Rectal smooth muscle tissue (tissue), 1 donor: ENCODE measurements at regions not wholly inside any gene's neighbourhood (a gene's known extent, or its start where the extent isn't known, plus 50 kb on each side); places are given as distances from the start of the nearest gene placed in this dataset.
"Not testable (repeated sequence)": the region's sequence is repeated elsewhere in the genome, so short reads cannot be mapped to it uniquely, and the experiment has no call there.

ENCODE experiments used
- H3K27ac ChIP-seq: one replicate; pipeline ENCODE4 v1.7.0; 2013; ENCODE audit warnings: low read depth, low read length, inconsistent platforms
- H3K27me3 ChIP-seq: one replicate; pipeline ENCODE4 v1.7.0; 2013; ENCODE audit warnings: low read length; ENCODE audit not compliant: control insufficient read depth, insufficient read depth
- H3K36me3 ChIP-seq: one replicate; pipeline ENCODE4 v1.7.0; 2013; ENCODE audit warnings: low read length; ENCODE audit not compliant: control insufficient read depth, insufficient read depth
- H3K4me1 ChIP-seq: one replicate; pipeline ENCODE4 v1.7.0; 2013; ENCODE audit warnings: low read length; ENCODE audit not compliant: control insufficient read depth, insufficient read depth
- H3K4me3 ChIP-seq: one replicate; pipeline ENCODE4 v1.7.0; 2013; ENCODE audit warnings: low read length
- H3K9ac ChIP-seq: one replicate; pipeline ENCODE4 v1.7.0; 2013; ENCODE audit warnings: low read length

- Histone ChIP-seq H3K27ac (no peak overlapping the region), H3K36me3 (no peaks in the 10 kb centered on the region), H3K4me3 (no peak overlapping the region), H3K4me1 (no peaks in the 10 kb centered on the region), H3K27me3 (peaks cover 3% of the 10 kb centered on the region), H3K9ac (no peak overlapping the region)
Measured at GRCh38 chr16:87213536-87213935, 103.7 kb downstream of the C16orf95 start.

- H3K4me1 ChIP-seq, result no peaks in the 10 kb centered on the region
- H3K9ac ChIP-seq, result no peak overlapping the region
- no peaks in the 10 kb centered on the region for H3K36me3 ChIP-seq
- H3K27me3 ChIP-seq, result peaks cover 3% of the 10 kb centered on the region
- no peak overlapping the region for H3K4me3 ChIP-seq
- no peak overlapping the region for H3K27ac ChIP-seq
Measured at GRCh38 chr16:87216148-87216840, 100.9 kb downstream of the C16orf95 start.

GRCh38 chr16:87216841-87217275 is 100.3 kb downstream of the C16orf95 start:
- Histone ChIP-seq H3K27me3 (peaks cover 3% of the 10 kb centered on the region), H3K4me1 (no peaks in the 10 kb centered on the region), H3K9ac (no peak overlapping the region), H3K36me3 (no peaks in the 10 kb centered on the region), H3K4me3 (no peak overlapping the region), H3K27ac (no peak overlapping the region)

- H3K36me3 ChIP-seq, H3K27me3 ChIP-seq, H3K9ac ChIP-seq, H3K4me1 ChIP-seq, H3K27ac ChIP-seq, H3K4me3 ChIP-seq: not testable (repeated sequence)
Measured at GRCh38 chr16:87217802-87218201, 99.4 kb downstream of the C16orf95 start.

GRCh38 chr16:87218281-87219055 is 98.7 kb downstream of the C16orf95 start:
- no peak overlapping the region for H3K27ac ChIP-seq
- H3K4me1 ChIP-seq, result no peaks in the 10 kb centered on the region
- H3K4me3 ChIP-seq, result no peak overlapping the region
- no peak overlapping the region for H3K9ac ChIP-seq
- no peaks in the 10 kb centered on the region for H3K36me3 ChIP-seq
- H3K27me3 ChIP-seq, result peaks cover 3% of the 10 kb centered on the region

- H3K4me3 ChIP-seq, result no peak overlapping the region
- no peak overlapping the region for H3K27ac ChIP-seq
- H3K9ac ChIP-seq, result no peak overlapping the region
- H3K36me3 ChIP-seq, result no peaks in the 10 kb centered on the region
- H3K27me3 ChIP-seq, result peaks cover 3% of the 10 kb centered on the region
- H3K4me1 ChIP-seq, result no peaks in the 10 kb centered on the region
Measured at GRCh38 chr16:87219287-87219909, 97.8 kb downstream of the C16orf95 start.

- no peak overlapping the region for H3K4me3 ChIP-seq
- no peak overlapping the region for H3K27ac ChIP-seq
- H3K9ac ChIP-seq, result no peak overlapping the region
- no peaks in the 10 kb centered on the region for H3K36me3 ChIP-seq
- H3K27me3 ChIP-seq, result peaks cover 3% of the 10 kb centered on the region
- H3K4me1 ChIP-seq, result no peaks in the 10 kb centered on the region
Measured at GRCh38 chr16:87221633-87222032, 95.6 kb downstream of the C16orf95 start.

- no peak overlapping the region for H3K27ac ChIP-seq
- H3K36me3 ChIP-seq, result no peaks in the 10 kb centered on the region
- no peak overlapping the region for H3K4me3 ChIP-seq
- peaks cover under 1% of the 10 kb centered on the region for H3K27me3 ChIP-seq
- no peaks in the 10 kb centered on the region for H3K4me1 ChIP-seq
- no peak overlapping the region for H3K9ac ChIP-seq
Measured at GRCh38 chr16:87222335-87222734, 94.9 kb downstream of the C16orf95 start.

GRCh38 chr16:87223656-87224248 is 93.4 kb downstream of the C16orf95 start:
- Histone ChIP-seq H3K36me3 (no peaks in the 10 kb centered on the region), H3K4me1 (no peaks in the 10 kb centered on the region), H3K27me3 (no peaks in the 10 kb centered on the region), H3K27ac (no peak overlapping the region), H3K9ac (no peak overlapping the region), H3K4me3 (no peak overlapping the region)

- Histone ChIP-seq H3K4me3 (no peak overlapping the region), H3K4me1 (no peaks in the 10 kb centered on the region), H3K9ac (no peak overlapping the region), H3K27ac (no peak overlapping the region), H3K36me3 (no peaks in the 10 kb centered on the region), H3K27me3 (no peaks in the 10 kb centered on the region)
Measured at GRCh38 chr16:87226926-87227295, 90.3 kb downstream of the C16orf95 start.

GRCh38 chr16:87227296-87227951 is 89.8 kb downstream of the C16orf95 start:
- Histone ChIP-seq H3K9ac (no peak overlapping the region), H3K4me3 (no peak overlapping the region), H3K36me3 (no peaks in the 10 kb centered on the region), H3K27ac (peak overlapping the region; percentile 40), H3K27me3 (no peaks in the 10 kb centered on the region), H3K4me1 (no peaks in the 10 kb centered on the region)

- no peaks in the 10 kb centered on the region for H3K27me3 ChIP-seq
- H3K9ac ChIP-seq, result no peak overlapping the region
- H3K4me3 ChIP-seq, result no peak overlapping the region
- H3K36me3 ChIP-seq, result no peaks in the 10 kb centered on the region
- H3K4me1 ChIP-seq, result no peaks in the 10 kb centered on the region
- no peak overlapping the region for H3K27ac ChIP-seq
Measured at GRCh38 chr16:87228363-87228762, 88.8 kb downstream of the C16orf95 start.
